H7 (cell line): ENCODE measurements at regions not wholly inside any gene's neighbourhood (a gene's known extent, or its start where the extent isn't known, plus 50 kb on each side); places are given as distances from the start of the nearest gene placed in this dataset.
A peak's percentile ranks its signal among the peaks of the same experiment; 100 is the strongest.

Source experiments
- DNase-seq: peaks from one replicate; pipeline ENCODE4 v3.0.0; 2012
- H3K27me3 ChIP-seq: 2 replicates; pipeline ENCODE4 v1.6.0; 2011; ENCODE audit warnings: mild to moderate bottlenecking, low read length; ENCODE audit not compliant: control insufficient read depth, insufficient read depth
- H3K36me3 ChIP-seq: replicated peaks from 2 replicates; pipeline ENCODE4 v1.5.1; 2011; ENCODE audit warnings: low read length; ENCODE audit not compliant: control insufficient read depth, insufficient read depth
- H3K4me3 ChIP-seq: 2 replicates; pipeline ENCODE4 v1.5.1; 2011; ENCODE audit warnings: low read depth, mild to moderate bottlenecking, control low read depth, low read length, moderate library complexity; ENCODE audit not compliant: insufficient read depth

GRCh38 chr12:66733321-66733720 is 54.4 kb upstream of the GRIP1 start:
- DNase-seq, result no peak
- Histone ChIP-seq H3K4me3 (no peak overlapping the region), H3K27me3 (no peaks in the 10 kb centered on the region), H3K36me3 (no peaks in the 10 kb centered on the region)

- peak; percentile 8 for DNase-seq
- no peak overlapping the region for H3K4me3 ChIP-seq
- H3K36me3 ChIP-seq, result no peaks in the 10 kb centered on the region
Observed at GRCh38 chr12:66733839-66734238, 55.0 kb upstream of the GRIP1 start.

DNA sequence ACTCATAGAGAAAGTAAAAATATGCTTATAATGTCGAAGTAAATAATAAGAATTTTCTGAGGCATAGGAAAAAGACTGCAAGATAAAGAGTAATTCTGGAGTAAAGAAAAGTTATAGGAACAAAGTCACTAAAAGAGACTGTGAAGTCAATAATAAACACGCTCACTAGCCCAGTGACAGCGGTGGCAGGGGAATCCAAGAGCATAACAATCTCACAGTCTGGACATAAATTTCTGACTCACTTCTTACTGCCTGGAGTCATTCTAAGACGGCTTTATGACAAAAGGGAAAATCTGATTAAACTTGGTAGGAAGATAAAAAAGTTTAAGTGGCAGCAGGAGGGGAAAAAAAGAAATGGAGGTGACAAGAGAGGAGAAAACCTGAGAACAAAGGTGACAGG is 56.4 kb upstream of the GRIP1 start:
- Histone ChIP-seq H3K4me3 (no peak overlapping the region), H3K36me3 (no peaks in the 10 kb centered on the region), H3K27me3 (no peaks in the 10 kb centered on the region)
- DNase-seq, result no peak

More at GRCh38 chr12:66733839-66734238, 55.0 kb upstream of the GRIP1 start:
- H3K27me3 ChIP-seq, result no peaks in the 10 kb centered on the region

- no peak overlapping the region for H3K4me3 ChIP-seq
- H3K36me3 ChIP-seq, result no peaks in the 10 kb centered on the region
- no peak for DNase-seq
- no peaks in the 10 kb centered on the region for H3K27me3 ChIP-seq
Observed at GRCh38 chr12:66736931-66737330, 58.1 kb upstream of the GRIP1 start.

DNA sequence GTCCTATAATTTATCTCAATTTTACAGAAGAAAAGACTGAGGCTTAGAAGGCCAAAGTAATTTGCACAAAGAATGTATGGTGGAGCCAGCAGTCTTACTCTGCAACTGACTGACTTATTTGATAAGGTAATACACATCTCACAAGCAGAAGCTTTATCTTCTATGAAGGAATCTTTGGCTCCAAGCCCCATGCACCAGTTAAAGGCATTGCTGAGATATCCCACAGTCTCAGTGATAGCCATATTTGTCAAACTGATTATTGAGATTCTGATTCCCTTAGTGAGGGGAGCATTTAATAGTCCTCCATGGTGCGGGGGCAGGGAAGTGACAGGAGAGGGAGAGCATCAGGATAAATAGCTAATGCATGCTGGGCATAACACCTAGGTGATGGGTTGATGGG is 60.4 kb upstream of the GRIP1 start:
- no peak overlapping the region for H3K4me3 ChIP-seq
- no peaks in the 10 kb centered on the region for H3K27me3 ChIP-seq
- no peak for DNase-seq
- H3K36me3 ChIP-seq, result no peaks in the 10 kb centered on the region

DNA sequence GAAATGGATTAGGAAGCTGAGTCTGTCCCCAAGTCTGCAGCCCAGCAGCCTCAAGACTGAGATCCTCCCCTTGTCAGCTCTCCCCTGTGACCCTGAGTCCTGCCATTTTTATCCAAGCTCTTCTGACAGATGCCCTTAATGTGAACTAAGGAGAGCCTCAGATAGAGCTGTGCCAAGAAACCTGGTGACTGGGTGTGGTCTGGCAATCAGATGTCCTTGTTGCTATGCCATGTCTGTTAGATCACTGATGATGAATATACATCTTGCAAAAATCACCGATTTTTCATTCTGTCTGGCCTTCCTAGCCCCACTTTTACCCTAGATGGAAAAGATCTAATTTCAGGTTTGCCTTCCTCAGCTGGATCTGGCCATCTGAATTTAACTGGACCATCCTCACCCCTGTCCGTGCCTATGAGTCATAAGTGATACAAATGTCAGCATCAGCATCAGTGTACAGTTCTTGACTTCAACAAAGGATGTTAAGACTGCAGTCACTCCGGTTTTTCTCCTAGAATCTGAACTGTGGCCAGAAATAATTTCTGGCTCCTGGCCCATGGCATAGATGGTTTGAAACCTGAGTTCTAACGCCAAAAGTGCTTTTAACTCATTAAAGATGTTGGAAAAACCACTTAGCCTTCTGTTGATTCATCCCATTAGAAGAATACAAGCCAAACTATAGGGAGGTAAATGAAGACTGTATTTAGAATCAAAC is 61.2 kb upstream of the GRIP1 start:
- H3K4me3 ChIP-seq, result no peak overlapping the region
- H3K36me3 ChIP-seq, result no peaks in the 10 kb centered on the region
- H3K27me3 ChIP-seq, result no peaks in the 10 kb centered on the region
- no peak for DNase-seq

GRCh38 chr12:66740732-66741131 is 61.9 kb upstream of the GRIP1 start:
- Histone ChIP-seq H3K36me3 (no peaks in the 10 kb centered on the region), H3K4me3 (no peak overlapping the region), H3K27me3 (no peaks in the 10 kb centered on the region)
- no peak for DNase-seq

GRCh38 chr12:66741919-66742318 is 63.0 kb upstream of the GRIP1 start:
- Histone ChIP-seq H3K4me3 (no peak overlapping the region), H3K36me3 (no peaks in the 10 kb centered on the region), H3K27me3 (no peaks in the 10 kb centered on the region)
- DNase-seq, result no peak

DNA sequence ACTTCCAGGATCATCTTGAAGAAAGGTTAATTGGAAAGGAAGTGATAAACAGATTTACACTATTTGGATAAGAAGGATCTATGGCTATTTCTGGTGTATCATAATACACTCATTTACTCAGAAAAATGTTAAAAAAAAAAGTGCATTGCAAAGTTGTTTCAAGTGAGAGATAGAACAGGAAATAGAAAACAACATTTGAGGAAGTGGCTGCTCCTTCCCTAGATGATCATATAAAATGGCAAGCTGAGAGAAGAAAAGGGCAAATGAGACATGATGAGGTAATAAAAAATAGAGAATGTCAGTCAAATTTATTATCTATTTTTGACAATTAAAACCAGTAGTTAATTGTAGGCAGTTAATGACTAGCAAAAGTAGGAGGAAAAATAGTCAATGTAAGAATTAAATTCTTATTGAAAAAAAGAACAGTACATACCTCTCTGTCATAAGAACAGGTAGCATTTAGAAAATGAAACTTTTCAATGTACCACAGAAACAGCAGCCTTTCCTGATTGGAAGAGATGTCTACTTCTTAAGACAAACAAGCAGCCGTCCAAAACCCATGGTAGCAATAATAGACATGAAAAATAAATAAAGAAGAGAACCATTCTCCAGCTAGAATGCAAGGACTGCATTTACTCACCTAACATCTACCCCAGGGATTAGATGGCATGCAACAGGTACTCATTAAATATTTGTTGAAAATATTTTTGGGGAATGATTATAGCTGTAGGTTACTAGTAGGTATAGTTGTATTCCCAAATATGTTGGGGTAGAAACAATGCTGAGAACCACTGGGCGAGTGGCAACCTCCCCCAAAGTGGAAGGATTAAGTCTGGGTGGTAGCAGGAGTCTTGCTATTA is 63.9 kb upstream of the GRIP1 start:
- Histone ChIP-seq H3K4me3 (no peak overlapping the region), H3K27me3 (no peaks in the 10 kb centered on the region), H3K36me3 (no peaks in the 10 kb centered on the region)
- DNase-seq, result no peak

DNA sequence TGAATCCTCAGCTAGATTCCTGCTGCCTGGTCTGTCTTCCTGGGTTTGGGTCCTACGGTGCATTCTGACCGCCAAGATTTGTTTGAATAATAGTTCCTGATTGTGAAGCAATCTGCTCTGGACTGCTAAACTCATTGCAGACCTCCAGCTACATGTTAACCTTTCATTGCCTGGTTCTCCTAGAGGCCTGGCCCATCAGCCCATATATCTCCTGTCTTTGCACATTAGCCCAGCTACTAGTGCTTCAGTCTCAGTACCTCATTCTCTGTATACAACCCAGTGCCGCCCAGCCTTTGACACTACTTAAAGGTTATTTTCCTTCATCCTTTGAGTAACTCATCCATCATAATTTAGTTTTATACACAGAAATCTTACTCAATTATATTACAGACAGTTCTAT is 65.6 kb upstream of the GRIP1 start:
- no peaks in the 10 kb centered on the region for H3K27me3 ChIP-seq

GRCh38 chr12:66744956-66745383 is 66.1 kb upstream of the GRIP1 start:
- DNase-seq, result no peak
- Histone ChIP-seq H3K4me3 (no peak overlapping the region), H3K27me3 (no peaks in the 10 kb centered on the region), H3K36me3 (no peaks in the 10 kb centered on the region)

More for the DNA sequence above, 65.6 kb upstream of the GRIP1 start:
- H3K36me3 ChIP-seq, result no peaks in the 10 kb centered on the region
- DNase-seq, result no peak
- H3K4me3 ChIP-seq, result no peak overlapping the region

DNA sequence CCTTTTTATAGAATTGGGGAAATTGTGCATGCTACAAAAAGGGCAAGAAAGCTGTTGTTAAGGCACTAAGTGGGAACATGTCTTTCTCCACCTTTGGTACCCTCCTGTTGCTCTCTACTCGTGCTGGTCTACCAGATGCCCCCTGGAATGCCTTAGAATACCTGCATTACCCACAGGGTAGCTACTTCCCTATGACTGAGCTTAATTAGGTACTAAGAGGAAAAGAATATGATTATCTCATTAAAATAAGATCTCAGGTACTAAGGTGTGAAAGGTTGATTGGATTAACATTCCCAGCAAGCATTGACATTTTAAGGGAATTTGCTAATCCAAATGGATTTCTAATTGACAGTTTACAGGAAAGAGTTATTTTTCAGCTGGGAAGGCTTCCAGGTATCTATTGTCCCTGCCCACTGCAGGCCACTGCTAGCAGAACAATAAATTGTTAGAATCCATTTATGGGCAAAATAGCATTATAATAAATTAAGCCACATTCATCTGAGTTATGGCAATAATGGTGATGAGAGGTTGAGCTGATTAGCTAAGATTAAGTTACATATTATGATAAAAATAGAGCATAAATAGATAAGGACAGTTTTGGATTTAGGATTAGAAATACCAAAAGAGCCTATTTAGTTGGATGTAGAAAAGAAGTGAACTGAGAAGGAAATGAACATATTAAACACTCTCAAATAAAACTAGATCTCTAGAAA is 67.8 kb upstream of the GRIP1 start:
- Histone ChIP-seq H3K4me3 (no peak overlapping the region), H3K27me3 (no peaks in the 10 kb centered on the region), H3K36me3 (no peaks in the 10 kb centered on the region)
- DNase-seq, result peak; percentile 7

DNA sequence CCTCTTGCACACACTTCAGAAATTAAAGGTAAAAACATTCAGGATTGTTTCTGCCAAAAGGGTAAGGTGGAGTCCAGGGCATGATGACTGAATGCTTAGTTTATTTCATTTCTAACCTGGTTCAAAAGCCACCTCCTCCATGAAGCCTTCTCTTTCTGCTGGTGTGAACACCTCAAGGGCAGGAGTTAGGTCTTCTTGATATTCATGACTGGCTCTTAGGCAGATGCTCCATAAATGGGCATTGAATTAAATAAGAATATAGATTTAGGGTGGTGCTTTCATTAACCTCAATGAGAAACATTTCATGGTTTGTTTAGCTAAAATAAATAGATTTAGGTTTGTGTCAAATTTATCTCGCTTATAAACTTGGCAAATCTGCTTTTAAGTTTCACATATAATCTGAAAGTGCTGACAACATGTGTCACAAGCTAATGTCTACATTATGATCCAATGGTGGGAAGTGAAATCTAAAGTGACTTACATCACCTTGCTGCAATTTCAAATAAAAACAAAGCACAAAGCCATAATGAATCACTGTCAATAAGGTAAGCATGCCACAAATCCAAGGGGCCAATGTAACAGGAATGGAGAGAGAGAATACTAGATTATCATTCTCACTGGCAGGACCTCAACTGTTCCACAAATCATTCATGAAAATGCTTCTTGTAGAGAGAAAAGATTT is 72.7 kb upstream of the GRIP1 start:
- DNase-seq, result no peak
- Histone ChIP-seq H3K36me3 (no peaks in the 10 kb centered on the region), H3K27me3 (no peaks in the 10 kb centered on the region), H3K4me3 (no peak overlapping the region)

DNA sequence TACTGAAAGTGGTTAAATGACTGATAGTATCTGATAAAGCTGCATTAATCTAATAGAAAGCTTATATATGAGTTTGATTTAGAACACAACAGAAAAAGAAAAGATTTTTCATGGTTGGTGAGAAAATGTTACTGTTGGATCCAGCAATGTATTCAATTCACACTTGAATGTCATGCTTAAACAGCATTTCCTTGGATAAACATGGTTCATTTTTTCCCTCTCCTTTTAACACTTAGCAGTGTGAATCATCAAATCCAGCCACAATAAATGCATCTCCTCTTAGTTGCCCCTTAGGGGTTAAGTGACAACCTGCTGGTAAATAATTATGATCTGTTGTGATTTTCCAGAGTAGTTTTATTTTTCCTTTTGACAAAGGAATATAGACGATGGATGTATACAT is 74.9 kb upstream of the GRIP1 start:
- no peak overlapping the region for H3K4me3 ChIP-seq
- no peaks in the 10 kb centered on the region for H3K36me3 ChIP-seq
- no peak for DNase-seq
- no peaks in the 10 kb centered on the region for H3K27me3 ChIP-seq
